T1000 (cell line): ENCODE measurements at regions not wholly inside any gene's neighbourhood (a gene's known extent, or its start where the extent isn't known, plus 50 kb on each side); places are given as distances from the start of the nearest gene placed in this dataset.

ENCODE experiments used
- DNase-seq: peaks from one replicate; lab custom pipeline; 2025; ENCODE audit warnings: mixed read lengths; lab: John Stamatoyannopoulos, UW

GRCh38 chr3:86731501-86731901, 259.4 kb downstream of the VGLL3 start:
- DNase-seq, result no peak

GRCh38 chr3:86723433-86723832, 267.5 kb downstream of the VGLL3 start:
- no peak for DNase-seq

- no peak for DNase-seq
These were observed 279.3 kb downstream of the VGLL3 start for GRCh38 chr3:86711634-86712033.

- no peak for DNase-seq
These were observed 282.1 kb downstream of the VGLL3 start for GRCh38 chr3:86708893-86709292.

GRCh38 chr3:86702381-86702958, 288.5 kb downstream of the VGLL3 start:
- DNase-seq, result no peak

GRCh38 chr3:86695752-86696151, 295.2 kb downstream of the VGLL3 start:
- DNase-seq, result no peak

GRCh38 chr3:86673991-86674390, 317.0 kb downstream of the VGLL3 start:
- no peak for DNase-seq

- DNase-seq, result no peak
These were observed 329.1 kb downstream of the VGLL3 start for GRCh38 chr3:86661817-86662216.

GRCh38 chr3:86658876-86659275, 332.1 kb downstream of the VGLL3 start:
- DNase-seq, result no peak

GRCh38 chr3:86654806-86655460, 336.0 kb downstream of the VGLL3 start:
- no peak for DNase-seq

GRCh38 chr3:86653661-86654205, 337.2 kb downstream of the VGLL3 start:
- DNase-seq, result no peak

GRCh38 chr3:86648087-86648486, 342.9 kb downstream of the VGLL3 start:
- DNase-seq, result no peak

- DNase-seq, result no peak
These were observed 345.2 kb downstream of the VGLL3 start for GRCh38 chr3:86645756-86646155.

- DNase-seq, result no peak
These were observed 356.6 kb downstream of the VGLL3 start for GRCh38 chr3:86634361-86634760.

- DNase-seq, result no peak
These were observed 361.4 kb downstream of the VGLL3 start for GRCh38 chr3:86629511-86629910.

GRCh38 chr3:86624192-86624591, 366.8 kb downstream of the VGLL3 start:
- DNase-seq, result no peak

- DNase-seq, result no peak
These were observed 372.2 kb downstream of the VGLL3 start for GRCh38 chr3:86618706-86619105.

GRCh38 chr3:86605166-86605565, 385.8 kb downstream of the VGLL3 start:
- DNase-seq, result no peak

GRCh38 chr3:86595696-86596095, 395.3 kb downstream of the VGLL3 start:
- no peak for DNase-seq

- DNase-seq, result no peak
These were observed 396.1 kb downstream of the VGLL3 start for GRCh38 chr3:86594838-86595237.

GRCh38 chr3:86578071-86578470, 412.9 kb downstream of the VGLL3 start:
- DNase-seq, result peak; percentile 66

GRCh38 chr3:86563400-86563970, 427.5 kb downstream of the VGLL3 start:
- no peak for DNase-seq

- no peak for DNase-seq
These were observed 428.9 kb downstream of the VGLL3 start for GRCh38 chr3:86562090-86562489.
